G401.6 (cell line): ENCODE measurements at regions not wholly inside any gene's neighbourhood (a gene's known extent, or its start where the extent isn't known, plus 50 kb on each side); places are given as distances from the start of the nearest gene placed in this dataset.
"Not testable (repeated sequence)": the region's sequence is repeated elsewhere in the genome, so short reads cannot be mapped to it uniquely, and the experiment has no call there.

Source experiments
- FAIRE-seq: peaks from 2 replicates; lab custom pipeline; 2012; peaks lifted over from hg19 to GRCh38; lab: Jason Lieb, UNC

GRCh38 chr14:58752771-58753201 lies 115.0 kb downstream of the DACT1 start:
- FAIRE-seq = no peak

- FAIRE-seq = no peak
Measured at GRCh38 chr14:58755031-58755925, 117.5 kb downstream of the DACT1 start.

GRCh38 chr14:58760121-58760520 lies 122.4 kb downstream of the DACT1 start:
- no peak for FAIRE-seq

DNA sequence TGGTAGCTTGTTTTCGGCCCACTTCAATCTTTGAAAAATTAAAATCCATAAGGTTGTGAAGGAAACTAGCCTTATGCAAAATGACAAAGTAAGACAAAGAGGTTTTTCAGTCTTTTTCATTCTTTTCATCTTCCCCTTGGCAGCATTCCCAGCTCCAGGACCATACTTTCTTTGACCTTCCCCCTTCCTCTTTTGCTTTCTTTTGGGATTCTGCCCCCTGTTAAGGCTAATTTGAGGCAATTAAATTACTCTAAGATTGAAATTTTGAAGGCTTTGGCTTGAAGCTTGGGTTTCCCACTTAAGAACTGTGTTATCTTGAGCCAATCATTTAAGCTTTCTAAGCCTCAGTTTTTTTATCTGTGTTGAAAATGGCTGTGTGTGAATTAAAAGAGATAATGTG lies 124.9 kb downstream of the DACT1 start:
- no peak for FAIRE-seq

DNA sequence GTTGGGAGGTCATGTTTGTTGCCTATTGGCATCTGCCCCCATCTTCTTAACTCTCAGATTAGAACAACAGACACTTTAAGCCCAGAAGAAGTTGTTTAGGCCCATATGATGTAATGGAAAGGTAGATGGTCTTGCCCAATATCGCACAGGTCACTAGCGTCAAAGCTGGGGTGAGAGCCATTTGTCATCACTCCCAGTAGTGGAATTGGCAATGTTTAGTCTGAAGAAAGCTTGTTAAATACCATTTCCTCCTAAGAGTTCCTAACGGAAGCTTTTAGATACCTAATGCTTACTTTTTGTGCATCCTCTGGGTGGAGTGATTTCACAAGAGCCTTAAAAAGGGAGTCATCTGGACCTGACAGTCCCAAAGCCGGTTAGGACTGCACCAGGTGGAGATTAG lies 125.4 kb downstream of the DACT1 start:
- no peak for FAIRE-seq

DNA sequence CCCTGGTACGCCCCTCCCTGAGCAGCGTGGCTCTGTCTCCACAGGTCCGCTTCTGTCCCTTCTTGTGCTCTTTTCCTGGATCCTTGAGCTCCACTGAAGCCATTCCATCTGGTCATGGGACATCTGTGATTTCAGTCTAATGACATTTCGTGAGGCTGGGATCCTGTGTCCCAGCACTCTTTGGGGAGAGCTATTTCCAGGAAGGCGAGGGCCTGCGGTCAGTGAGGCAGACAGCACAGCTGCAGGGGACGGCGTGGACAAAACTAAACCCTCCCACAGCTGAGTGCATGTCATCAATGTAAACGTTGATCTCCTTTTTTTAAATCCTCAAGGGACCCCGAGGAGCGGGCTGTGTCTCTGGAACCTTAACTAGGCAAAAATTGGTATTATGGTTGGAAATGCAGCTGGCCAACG lies 127.7 kb downstream of the DACT1 start:
- FAIRE-seq = no peak

DNA sequence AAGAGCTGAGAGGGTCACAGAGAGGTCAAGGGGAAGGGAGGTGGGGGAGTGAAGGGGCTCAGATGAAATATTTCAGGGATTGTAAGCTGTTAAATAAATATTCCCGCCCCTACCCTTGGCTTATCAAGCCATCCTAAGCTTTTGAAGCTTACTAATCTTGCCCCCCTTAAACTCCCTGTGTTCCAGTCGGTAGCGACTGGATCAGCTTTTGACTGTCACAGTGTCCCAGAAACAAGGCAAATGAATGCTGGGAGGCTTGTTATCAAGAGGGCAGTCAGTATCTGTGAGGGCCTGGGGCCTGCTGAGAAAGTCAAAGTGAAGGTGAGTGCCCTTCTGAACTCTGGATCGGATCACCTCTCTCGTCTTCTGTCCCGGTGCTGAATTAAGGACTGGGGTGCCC lies 128.1 kb downstream of the DACT1 start:
- FAIRE-seq = no peak

GRCh38 chr14:58769011-58769643 lies 131.4 kb downstream of the DACT1 start:
- no peak for FAIRE-seq

DNA sequence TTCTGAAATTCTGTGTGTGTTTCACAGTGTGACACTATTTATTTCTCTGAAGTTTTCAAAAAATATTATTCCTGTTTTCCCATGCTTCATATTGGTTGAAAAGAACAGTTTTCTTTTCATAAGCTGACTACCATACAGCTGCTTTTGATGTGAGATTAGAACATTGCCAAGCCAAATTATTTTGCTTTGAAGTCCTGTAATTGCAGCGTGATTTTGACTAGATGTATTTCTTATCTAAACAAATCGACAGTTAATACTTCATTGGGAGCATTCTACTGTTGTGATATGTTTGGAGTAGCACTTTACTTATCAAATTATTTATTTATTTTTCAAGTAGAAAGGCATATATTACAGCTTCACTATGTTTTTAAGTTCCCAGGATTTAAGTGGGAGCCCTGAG lies 132.0 kb downstream of the DACT1 start:
- no peak for FAIRE-seq

- FAIRE-seq = no peak
Measured at GRCh38 chr14:58770491-58770982, 132.8 kb downstream of the DACT1 start.

- no peak for FAIRE-seq
Measured at GRCh38 chr14:58771016-58771415, 133.3 kb downstream of the DACT1 start.

GRCh38 chr14:58772116-58772515 lies 134.4 kb downstream of the DACT1 start:
- no peak for FAIRE-seq

GRCh38 chr14:58772794-58773620 lies 135.2 kb downstream of the DACT1 start:
- FAIRE-seq = no peak

GRCh38 chr14:58774531-58774930 lies 136.8 kb downstream of the DACT1 start:
- no peak for FAIRE-seq

GRCh38 chr14:58775130-58775529 lies 137.4 kb downstream of the DACT1 start:
- not testable (repeated sequence) for FAIRE-seq

DNA sequence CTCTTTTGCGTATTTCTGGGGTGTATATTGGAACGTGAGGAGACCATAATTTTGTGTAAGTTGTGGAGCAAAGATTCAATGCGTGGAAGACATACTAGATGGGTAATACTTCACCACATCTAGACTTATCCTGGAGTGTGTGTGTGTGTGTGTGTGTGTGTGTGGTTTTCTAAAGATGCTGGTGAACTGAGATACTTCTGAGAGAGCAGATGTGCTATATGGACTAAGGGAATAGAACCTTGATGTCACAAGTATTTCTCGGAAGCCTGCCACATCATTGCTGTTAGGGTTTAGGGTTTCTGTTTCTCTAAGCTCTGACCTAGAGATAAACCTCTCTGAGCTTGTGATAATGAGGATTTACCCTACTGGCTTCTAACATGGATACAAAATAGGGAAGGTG lies 138.8 kb downstream of the DACT1 start:
- no peak for FAIRE-seq

DNA sequence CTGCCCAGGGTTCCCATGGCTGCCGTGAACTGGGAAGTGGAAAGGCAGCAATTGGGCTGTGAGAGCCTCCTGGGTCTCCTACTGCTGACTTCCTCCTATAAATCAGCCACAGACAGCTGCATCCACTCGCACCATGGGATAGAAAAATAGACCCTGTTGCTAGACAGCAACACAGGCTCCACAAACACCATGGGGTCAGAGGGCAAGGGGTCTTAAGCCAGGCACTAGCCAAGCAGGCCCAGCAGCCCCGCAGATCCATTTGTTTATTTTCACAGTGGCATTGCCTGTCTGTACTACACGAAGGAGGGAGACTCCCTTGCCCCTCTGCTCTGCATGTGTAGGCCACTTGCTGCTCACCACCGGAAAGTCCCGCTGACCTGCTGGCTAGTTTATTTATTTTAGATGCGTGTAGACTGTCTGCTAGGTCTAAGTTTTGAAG lies 139.8 kb downstream of the DACT1 start:
- FAIRE-seq = no peak

- no peak for FAIRE-seq
Measured at GRCh38 chr14:58778202-58778601, 140.4 kb downstream of the DACT1 start.

DNA sequence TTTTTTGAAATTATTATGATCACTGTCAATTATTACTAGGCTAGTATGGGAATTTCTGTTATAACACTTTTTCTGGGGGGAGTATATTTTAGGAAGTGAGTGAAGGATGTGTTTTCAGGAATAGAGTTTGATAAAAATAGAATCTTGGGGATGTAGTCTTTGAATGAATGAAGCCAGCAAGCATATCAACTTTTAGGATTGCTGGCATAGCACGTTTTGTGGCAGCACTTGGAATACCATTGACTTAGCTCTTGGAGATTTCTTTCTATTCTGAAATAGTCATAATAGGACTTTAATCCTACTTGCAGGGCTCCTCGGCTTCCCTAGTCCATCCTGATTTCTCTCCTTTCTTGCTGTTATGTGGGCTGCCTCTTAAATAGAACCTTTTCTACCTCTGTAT lies 141.6 kb downstream of the DACT1 start:
- FAIRE-seq = no peak

DNA sequence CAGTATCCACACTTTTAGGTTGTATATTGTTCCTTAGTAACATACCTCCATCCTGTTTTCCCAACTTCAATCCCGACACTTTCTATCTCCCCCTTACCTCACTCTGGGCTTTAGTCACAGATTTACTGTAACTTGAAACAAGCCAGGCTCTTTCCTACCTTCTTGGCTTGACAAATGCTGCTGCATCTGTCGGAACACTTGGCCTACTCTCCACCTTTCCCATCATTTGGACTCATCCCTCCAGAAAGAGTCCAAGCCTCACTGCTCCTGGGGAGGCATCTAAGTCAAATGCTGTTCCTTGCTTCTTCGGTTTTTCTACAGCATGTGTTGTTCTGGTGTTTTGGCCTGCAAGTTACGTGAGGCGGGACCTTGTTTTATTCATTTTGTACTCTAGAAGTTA lies 142.4 kb downstream of the DACT1 start:
- no peak for FAIRE-seq

DNA sequence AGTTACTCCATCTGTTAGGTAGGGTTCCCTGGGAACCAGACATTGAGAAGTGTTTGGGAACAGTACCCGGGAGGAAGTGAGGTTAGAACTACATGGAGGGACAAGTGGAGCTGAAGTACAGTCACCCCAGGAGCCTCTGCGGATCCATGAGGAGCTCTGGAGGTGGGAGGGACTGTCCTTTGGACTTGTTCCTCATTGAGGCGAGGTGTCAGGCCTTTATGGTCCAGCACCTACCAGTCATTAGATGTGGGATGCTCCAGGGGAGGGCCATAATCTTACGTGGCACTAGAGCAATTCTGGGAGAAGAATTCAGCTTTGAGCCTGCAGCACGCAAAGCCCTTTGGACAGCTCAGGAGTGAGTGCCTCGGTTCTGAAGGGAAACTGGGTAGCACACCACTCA lies 142.8 kb downstream of the DACT1 start:
- FAIRE-seq = no peak

DNA sequence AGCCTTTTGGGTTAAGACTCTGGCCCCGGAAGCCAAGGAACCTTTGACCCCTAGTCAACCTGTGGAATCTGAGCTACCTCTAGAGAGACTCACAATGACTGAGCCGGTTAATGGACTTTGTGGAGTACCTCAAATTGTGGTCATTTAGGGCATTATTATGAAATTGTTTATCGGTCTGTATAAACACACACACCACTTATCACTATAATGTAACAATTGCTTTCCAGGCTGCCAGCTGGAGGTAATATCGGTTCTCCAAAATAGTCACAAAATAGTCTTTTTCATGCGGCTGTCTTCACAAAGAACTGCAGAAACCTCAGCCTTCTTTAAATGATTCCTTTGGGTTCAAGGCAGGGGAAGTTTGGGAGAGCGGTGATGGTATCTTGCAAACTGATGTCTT lies 144.2 kb downstream of the DACT1 start:
- FAIRE-seq = no peak
